ENCODE measurements at regions not wholly inside any gene's neighbourhood (a gene's known extent, or its start where the extent isn't known, plus 50 kb on each side); places are given as distances from the start of the nearest gene placed in this dataset.
"Not testable (repeated sequence)": the region's sequence is repeated elsewhere in the genome, so short reads cannot be mapped to it uniquely, and the experiment has no call there.

GRCh38 chr7:110399421-110399820 lies 691.5 kb upstream of the LRRN3 start:
- in situ Hi-C loops (cut with HindIII; ENCODE audit: low sequenced_read_pairs): no loop called here

- in situ Hi-C loops (cut with HindIII; ENCODE audit: low sequenced_read_pairs): no loop called here
Measured at GRCh38 chr7:110400411-110400810, 690.5 kb upstream of the LRRN3 start.

- in situ Hi-C loops (cut with HindIII; ENCODE audit: low sequenced_read_pairs): no loop called here
Measured at GRCh38 chr7:110407242-110407641, 683.7 kb upstream of the LRRN3 start.

GRCh38 chr7:110407706-110408105 lies 683.2 kb upstream of the LRRN3 start:
- in situ Hi-C loops (cut with HindIII; ENCODE audit: low sequenced_read_pairs): no loop called here

GRCh38 chr7:110412614-110413013 lies 678.3 kb upstream of the LRRN3 start:
- in situ Hi-C loops (cut with HindIII; ENCODE audit: low sequenced_read_pairs): no loop called here

- in situ Hi-C loops (cut with HindIII; ENCODE audit: low sequenced_read_pairs): no loop called here
Measured at GRCh38 chr7:110413038-110413437, 677.9 kb upstream of the LRRN3 start.

- in situ Hi-C loops (cut with HindIII; ENCODE audit: low sequenced_read_pairs): no loop called here
Measured at GRCh38 chr7:110417611-110418010, 673.3 kb upstream of the LRRN3 start.

- in situ Hi-C loops (cut with HindIII; ENCODE audit: low sequenced_read_pairs): no loop called here
Measured at GRCh38 chr7:110418659-110419280, 672.2 kb upstream of the LRRN3 start.

- in situ Hi-C loops (cut with HindIII; ENCODE audit: low sequenced_read_pairs): no loop called here
Measured at GRCh38 chr7:110420788-110421187, 670.1 kb upstream of the LRRN3 start.

- in situ Hi-C loops (cut with HindIII; ENCODE audit: low sequenced_read_pairs): no loop called here
Measured at GRCh38 chr7:110421490-110422241, 669.3 kb upstream of the LRRN3 start.

GRCh38 chr7:110432061-110432553 lies 658.8 kb upstream of the LRRN3 start:
- in situ Hi-C loops (cut with HindIII; ENCODE audit: low sequenced_read_pairs): no loop called here

- in situ Hi-C loops (cut with HindIII; ENCODE audit: low sequenced_read_pairs): not testable (repeated sequence)
Measured at GRCh38 chr7:110438926-110439325, 652.0 kb upstream of the LRRN3 start.

- in situ Hi-C loops (cut with HindIII; ENCODE audit: low sequenced_read_pairs): no loop called here
Measured at GRCh38 chr7:110442381-110442837, 648.5 kb upstream of the LRRN3 start.

- in situ Hi-C loops (cut with HindIII; ENCODE audit: low sequenced_read_pairs): no loop called here
Measured at GRCh38 chr7:110446658-110447057, 644.3 kb upstream of the LRRN3 start.

- in situ Hi-C loops (cut with HindIII; ENCODE audit: low sequenced_read_pairs): no loop called here
Measured at GRCh38 chr7:110448918-110449317, 642.0 kb upstream of the LRRN3 start.

- in situ Hi-C loops (cut with HindIII; ENCODE audit: low sequenced_read_pairs): no loop called here
Measured at GRCh38 chr7:110454713-110455112, 636.2 kb upstream of the LRRN3 start.

- in situ Hi-C loops (cut with HindIII; ENCODE audit: low sequenced_read_pairs): no loop called here
Measured at GRCh38 chr7:110461621-110462020, 629.3 kb upstream of the LRRN3 start.

- in situ Hi-C loops (cut with HindIII; ENCODE audit: low sequenced_read_pairs): no loop called here
Measured at GRCh38 chr7:110470420-110470819, 620.5 kb upstream of the LRRN3 start.

- in situ Hi-C loops (cut with HindIII; ENCODE audit: low sequenced_read_pairs): not testable (repeated sequence)
Measured at GRCh38 chr7:110472419-110472818, 618.5 kb upstream of the LRRN3 start.

- in situ Hi-C loops (cut with HindIII; ENCODE audit: low sequenced_read_pairs): no loop called here
Measured at GRCh38 chr7:110480964-110481363, 610.0 kb upstream of the LRRN3 start.

GRCh38 chr7:110483553-110483952 lies 607.4 kb upstream of the LRRN3 start:
- in situ Hi-C loops (cut with HindIII; ENCODE audit: low sequenced_read_pairs): no loop called here

- in situ Hi-C loops (cut with HindIII; ENCODE audit: low sequenced_read_pairs): no loop called here
Measured at GRCh38 chr7:110484356-110484755, 606.6 kb upstream of the LRRN3 start.

Data from endothelial cell of hepatic sinusoid (primary cell).